Jurkat, Clone E6-1 (cell line): ENCODE measurements at regions not wholly inside any gene's neighbourhood (a gene's known extent, or its start where the extent isn't known, plus 50 kb on each side); places are given as distances from the start of the nearest gene placed in this dataset.
"Not testable (repeated sequence)": the region's sequence is repeated elsewhere in the genome, so short reads cannot be mapped to it uniquely, and the experiment has no call there.

Experiments used
- DNase-seq: peaks from one replicate; pipeline ENCODE4 v3.0.0-alpha.2; 2011; ENCODE audit warnings: low read depth, low spot score
- H3K4me3 ChIP-seq: 2 replicates; pipeline ENCODE4 v1.5.1; 2011; ENCODE audit warnings: mild to moderate bottlenecking, low read length, control low read depth, moderate library complexity

DNA sequence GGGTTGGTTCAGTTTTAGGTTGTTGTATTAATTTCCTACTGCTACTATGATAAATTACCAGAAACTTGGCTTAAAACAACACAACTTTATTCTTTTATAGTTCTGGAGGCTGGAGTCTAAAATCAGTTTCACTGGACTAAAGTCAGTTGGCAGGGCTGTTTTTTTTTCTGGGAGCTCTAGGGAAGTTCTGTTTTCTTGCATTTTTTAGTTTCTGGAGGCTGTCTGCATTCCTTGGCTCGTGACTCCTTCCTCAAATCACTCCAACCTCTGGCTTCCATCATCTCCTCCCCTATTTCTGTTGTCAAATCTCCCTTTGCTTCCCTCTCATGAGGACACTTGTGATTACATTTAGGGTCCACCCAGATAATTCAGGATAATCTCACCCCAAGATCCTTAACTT is 51.3 kb upstream of the SUB1 start:
- no peak overlapping the region for H3K4me3 ChIP-seq
- DNase-seq, result no peak

DNA sequence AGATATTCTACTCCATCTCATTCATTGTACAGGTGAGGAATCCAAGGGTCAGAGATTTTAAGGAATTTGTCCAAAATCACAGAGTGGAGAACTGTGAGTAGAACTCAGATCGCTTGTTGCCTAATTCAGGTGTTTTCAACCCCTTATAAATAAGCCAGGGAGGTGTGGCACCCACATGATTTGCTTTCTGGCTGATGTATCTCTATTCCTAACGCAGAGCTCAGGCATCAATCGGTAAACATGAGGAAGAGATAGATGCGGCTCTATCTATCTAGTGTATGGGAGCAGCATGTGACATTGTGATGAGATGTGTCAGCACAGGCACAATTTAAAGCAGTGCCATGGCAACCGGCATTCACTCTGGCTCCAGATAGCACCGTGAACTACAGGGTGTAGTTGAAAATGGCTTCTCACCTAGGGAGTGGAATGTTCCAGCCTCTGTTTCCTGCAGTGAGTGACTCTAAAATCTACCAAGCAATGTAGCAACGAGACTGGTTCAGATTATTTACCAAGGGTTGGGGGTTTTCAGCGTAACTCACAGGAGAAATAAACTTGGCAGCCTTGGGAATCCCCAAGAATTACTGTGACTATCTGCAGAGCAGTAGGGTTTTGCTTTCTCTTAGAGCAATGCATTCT is 53.4 kb upstream of the SUB1 start:
- peak; percentile 32 for DNase-seq
- peak overlapping the region; percentile 52 for H3K4me3 ChIP-seq

DNA sequence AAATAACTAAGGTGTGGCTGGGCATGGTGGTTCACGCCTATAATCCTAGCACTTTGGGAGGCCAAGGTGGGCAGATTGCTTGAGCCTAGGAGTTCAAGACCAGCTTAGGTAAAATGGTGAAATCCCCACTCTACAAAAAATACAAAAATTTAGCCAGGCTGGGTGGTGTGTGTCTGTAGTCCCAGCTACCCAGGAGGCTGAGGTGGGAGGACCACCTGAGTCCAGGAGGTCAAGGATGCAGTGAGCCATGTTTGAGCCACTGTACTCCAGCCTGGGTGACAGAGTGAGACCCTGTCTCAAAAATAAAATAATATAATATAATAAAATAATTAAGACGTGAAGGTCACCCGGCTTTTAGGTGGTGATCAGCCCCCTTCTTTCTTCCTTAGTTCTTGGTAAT is 58.0 kb upstream of the SUB1 start:
- H3K4me3 ChIP-seq, DNase-seq: not testable (repeated sequence)

DNA sequence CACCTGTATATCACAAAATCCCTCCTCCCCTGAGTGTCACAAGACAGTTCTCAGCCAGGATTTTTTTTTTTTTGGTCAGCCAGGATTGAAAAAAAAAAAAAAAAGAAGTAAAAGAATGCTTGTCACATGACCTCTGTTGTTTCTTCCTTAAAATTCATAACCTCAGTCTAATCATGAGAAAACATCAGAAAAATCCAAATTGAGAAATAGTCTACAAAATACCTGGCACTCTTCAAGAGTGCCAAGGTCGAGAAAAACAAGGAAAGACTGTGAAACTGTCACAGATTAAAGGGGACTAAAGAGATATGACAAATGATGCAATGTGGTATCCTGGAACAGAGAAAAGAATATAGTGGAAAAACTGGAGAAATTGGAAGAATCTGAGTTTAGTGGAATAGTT is 58.5 kb upstream of the SUB1 start:
- DNase-seq, result no peak
- no peak overlapping the region for H3K4me3 ChIP-seq

DNA sequence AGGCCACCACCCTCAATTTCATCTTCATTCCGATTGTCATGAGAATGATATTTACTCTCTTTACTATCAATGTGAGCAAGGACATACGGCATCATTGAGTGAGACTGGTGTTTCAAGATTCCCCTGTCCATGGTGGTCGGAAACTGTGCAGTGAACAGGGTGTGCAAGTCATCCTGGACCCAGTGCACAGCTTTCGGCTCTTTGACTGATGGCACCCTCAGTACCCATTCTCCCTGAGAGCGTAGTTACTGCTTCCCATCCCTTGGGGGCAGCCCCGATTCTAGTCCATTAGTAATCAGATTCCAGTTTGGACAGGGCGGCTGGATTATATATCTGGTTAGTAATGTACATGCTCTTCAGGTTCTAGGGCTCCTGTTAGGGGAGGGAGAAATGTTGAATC is 61.7 kb upstream of the SUB1 start:
- DNase-seq, result no peak
- no peak overlapping the region for H3K4me3 ChIP-seq

DNA sequence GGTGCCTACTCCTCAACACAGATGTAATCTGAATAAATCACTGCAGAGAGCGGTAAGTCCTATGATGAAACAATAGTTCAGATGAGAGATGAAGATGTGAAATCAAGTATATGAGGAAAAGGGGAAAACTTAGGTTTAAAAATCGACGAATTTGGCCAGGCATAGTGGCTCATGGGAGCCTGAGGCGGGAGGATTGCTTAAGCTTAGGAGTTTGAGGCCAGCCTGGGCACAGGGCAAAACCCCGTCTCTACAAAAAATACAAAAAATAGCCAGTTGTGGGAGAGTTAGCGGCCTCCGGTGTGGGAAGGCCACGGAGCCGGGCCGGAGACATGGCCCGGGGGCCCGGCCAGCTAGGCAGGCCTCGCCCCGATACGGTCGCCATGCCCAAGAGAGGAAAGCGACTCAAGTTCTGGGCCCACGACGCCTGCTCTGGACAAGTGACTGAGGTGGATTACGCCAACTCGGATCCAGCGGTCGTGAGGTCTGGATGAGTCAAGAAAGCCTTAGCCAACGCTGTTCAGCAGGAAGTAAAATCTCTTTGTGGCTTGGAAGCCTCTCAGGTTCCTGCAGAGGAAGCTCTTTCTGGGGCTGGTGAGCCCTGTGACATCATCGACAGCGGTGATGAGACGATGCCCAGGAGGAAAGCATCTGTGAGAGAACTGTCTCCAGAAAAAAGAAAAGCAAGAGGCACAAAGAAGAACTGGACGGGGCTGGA is 62.8 kb upstream of the SUB1 start:
- no peak overlapping the region for H3K4me3 ChIP-seq
- DNase-seq, result no peak

DNA sequence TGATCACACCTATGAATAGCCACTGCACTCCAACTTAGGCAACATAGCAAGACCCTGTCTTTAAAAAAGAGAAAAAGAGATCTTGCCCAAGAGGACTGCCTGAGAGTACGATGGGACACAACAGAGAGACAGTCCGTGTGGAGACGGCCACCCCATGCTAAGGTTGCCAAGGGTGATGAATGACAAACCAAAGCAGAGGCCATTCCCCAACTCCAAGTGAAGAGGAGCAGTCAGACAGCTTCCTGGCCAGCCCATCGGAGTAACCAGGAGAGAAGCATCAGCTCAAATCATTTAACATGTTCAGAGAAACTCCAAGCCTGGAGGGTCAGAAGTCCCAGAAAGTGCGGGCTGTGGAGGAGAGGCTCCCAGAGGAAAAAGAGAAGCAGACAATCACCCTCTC is 63.9 kb upstream of the SUB1 start:
- DNase-seq, result no peak
- H3K4me3 ChIP-seq, result no peak overlapping the region

DNA sequence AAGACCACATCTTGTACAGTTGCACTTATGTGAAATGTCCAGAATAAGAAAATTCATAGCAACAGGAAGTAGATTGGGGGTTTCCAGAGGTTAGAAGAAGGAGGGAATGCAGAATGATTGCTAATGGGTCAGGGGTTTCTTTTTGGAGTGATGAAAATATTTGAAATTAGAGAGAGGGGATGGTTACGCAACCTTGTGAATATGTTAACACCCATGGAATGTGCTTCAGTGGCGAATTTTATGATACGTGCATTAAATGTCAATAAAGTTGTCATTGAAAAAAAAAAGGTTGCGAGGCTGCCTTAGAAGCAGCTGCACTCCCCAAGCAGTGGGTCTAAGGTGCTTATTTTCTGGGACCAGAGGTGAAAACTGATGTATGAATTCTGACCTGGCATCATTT is 64.4 kb upstream of the SUB1 start:
- no peak for DNase-seq
- no peak overlapping the region for H3K4me3 ChIP-seq

DNA sequence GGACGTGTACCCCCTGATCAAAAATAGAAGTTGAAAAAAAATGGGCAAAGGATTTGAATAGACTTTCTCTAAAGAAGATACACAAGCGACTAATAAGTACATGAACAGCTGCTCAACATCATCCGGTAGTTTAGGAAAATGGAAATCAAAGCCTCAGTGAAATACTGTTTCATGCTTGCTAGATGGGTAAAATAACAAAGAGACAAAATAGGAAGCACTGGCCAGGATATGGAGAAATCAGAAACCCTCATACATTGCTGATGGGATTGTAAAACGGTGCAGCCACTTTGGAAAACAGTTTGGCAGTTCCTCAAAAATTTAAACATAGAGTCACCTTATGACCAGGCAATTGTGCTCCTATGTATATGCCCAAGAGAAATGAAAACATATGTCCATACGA is 65.0 kb upstream of the SUB1 start:
- DNase-seq, result no peak
- H3K4me3 ChIP-seq, result no peak overlapping the region

DNA sequence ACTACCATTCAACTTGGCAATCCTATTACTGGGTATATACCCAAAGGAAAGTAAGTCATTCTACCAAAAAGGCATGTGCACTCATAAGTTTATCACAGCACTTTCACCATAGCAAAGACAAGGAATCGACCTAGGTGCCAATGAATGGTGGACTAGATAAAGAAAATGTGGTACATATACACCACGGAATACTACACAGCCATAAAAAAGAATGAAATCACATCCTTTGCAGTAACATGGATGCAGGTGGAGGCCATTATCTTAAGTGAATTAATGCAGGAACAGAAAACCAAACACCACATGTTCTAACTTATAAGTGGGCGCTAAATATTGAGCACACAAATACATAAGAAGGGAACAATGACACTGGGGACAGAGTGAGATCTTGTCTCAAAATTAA is 65.8 kb upstream of the SUB1 start:
- DNase-seq, result no peak
- H3K4me3 ChIP-seq, result no peak overlapping the region

DNA sequence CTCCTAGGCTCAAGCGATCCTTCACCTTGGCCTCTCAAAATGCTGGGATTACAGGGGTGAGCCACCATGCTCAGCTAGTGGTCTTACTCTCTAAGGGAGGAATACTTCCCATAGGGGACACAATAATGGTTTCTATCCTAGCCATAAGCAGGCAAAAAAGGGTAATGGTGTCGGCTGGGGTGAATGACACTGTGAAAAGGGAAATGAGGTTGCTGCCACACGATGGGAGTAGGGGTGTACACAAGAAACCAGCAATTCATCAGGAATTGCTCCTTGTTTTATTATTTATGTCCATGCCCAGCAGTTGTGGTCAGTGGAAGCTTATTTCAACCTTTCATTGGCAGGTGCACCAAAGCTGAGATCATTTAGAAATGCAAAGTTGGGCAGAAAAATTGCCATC is 70.3 kb upstream of the ZFR start:
- H3K4me3 ChIP-seq, result no peak overlapping the region
- DNase-seq, result no peak

DNA sequence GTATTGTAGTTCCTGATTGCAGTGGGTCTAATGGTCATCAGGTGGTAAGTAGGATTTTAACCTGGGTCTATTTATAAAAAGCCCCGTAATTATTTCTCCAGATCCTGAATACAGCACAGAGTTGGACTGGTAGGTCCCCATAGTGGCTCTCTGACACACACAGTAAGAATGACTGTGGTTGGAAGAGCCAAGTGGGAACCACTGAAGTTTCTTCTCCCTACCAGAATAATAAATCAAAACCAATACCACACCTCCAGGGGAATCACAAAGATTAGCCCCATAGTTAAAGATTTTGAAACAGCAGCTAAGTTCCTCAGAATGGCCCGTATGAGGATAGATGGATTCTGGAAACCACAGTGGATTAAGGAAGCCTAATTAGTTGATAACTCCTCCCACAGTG is 68.4 kb upstream of the ZFR start:
- DNase-seq, result no peak

DNA sequence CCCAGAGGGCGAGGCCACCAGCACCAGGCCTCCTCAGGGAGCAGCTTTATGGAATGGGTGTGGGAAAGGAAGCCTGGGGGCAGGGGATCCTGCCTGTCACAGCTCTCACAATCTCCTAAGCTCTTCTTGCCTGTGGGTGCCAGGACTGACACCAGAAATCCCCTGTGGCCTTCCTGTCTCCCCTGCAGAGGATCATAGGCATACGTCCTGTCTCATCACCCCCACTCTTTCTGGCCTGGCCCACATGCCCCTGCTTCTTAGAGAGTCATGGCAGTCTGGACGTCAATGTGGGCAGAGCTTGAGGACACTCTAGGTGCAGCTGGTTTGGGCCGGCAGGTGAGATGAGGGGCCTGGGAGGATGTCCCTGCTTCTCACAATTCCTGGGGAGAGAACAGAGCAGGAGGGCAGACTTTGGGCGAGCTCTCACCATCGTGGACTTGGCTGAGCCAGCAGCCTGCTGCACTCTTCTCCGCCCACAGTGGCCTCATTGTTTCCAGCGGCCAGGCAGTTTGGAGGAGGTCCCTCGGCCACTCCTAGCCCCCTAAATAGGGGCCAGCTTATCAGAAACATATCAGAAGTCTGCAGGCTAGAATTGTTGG is 67.3 kb upstream of the ZFR start:
- DNase-seq, result peak; percentile 65
- no peak overlapping the region for H3K4me3 ChIP-seq

More for the DNA sequence above, 68.4 kb upstream of the ZFR start:
- no peak overlapping the region for H3K4me3 ChIP-seq

DNA sequence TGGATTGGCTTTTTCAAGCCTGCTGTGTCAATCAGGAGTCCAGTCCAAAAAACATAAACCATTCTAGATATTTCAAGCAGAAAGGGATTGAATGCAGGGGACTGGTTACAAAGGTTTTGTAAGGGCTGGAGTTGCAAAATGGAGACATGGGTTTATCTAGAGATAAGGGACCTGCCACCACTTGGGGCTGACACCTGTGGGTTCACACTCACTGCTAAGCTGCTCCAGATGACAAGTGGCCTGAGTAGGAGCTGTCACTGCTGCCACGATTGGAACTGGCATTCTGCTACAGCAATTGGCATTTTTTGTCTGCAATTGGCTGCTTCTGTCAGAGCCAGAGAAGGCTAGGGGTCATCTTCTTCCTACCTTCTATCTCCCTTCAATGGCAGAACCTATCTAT is 66.3 kb upstream of the ZFR start:
- DNase-seq, result peak; percentile 48
- H3K4me3 ChIP-seq, result no peak overlapping the region

DNA sequence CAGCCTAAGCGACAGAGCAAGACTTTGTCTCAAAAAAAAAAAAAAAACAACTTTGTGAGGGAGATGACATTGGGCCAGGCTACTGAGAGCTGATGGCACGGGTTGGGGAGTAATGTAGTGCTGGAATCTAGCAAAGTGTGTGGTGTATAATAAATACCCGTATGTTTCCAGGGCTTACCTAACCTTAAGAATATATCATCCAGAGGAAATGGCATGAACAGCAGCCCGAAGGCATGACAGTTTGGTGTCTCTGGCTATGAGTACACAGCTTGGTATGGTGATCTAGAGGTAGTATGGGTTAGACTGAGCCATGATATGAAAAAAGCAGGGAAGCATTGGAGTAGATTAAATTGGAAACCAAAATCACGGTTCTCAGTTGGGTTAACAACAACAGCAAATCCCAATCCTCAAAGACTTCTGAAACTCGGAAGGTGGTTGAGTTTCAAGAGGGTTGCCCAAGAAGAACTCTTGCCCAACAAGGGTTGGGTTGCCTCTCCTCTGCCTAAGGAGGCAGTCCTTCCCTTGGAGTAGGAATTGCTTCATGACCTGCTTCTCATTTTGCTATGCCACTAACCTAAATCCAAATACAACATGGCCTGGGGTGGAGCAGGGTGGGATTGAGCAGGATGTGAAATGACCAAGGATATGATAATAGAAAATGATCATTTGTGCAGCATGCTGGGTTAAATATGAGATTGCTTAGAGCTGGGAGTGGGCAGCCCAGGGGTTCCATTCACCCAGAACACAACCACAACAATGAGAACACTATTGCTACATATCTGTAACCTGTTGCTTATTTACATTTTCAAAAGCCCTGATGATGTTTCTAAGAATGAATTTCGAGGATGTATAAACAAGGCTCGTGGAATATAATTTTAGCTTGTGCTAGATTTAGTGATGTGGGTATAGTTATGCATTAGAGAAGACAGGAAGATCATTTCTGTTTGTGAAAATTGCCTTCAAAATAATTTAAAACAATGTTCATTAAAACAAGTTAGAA is 64.6 kb upstream of the ZFR start:
- H3K4me3 ChIP-seq, result no peak overlapping the region
- no peak for DNase-seq

DNA sequence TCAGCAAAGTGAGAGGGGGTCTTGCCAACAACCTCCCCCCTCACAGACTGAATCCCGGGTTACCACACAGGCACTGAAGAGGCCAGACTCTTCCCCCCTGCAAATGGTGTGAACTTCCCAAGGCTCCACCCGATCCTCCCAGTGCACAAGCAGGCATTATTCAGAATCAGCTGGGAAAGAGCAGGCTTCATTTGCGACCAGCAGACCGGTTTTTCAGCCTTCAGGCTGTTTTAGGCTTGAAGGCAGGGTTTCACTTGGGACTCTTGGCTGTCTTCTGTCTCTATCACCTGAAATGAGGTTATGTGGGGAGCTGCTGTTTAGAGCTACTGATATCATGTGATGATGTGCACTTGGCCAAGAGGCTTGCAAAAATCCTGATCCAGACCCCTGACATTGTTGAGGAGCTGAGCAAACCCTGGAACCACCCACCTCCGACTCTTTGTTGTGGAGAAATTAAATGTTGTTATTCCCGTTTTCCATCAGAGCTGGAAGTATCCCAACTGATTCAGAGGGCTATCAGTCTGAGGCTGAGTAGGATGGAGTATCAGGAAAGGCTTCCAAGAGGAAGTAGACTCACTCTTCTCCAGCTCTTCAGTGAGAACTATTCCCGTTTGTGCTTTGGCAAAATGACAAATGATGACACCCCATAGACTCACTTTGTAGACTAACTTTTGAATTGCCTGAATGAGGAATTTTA is 63.3 kb upstream of the ZFR start:
- no peak for DNase-seq
- no peak overlapping the region for H3K4me3 ChIP-seq

DNA sequence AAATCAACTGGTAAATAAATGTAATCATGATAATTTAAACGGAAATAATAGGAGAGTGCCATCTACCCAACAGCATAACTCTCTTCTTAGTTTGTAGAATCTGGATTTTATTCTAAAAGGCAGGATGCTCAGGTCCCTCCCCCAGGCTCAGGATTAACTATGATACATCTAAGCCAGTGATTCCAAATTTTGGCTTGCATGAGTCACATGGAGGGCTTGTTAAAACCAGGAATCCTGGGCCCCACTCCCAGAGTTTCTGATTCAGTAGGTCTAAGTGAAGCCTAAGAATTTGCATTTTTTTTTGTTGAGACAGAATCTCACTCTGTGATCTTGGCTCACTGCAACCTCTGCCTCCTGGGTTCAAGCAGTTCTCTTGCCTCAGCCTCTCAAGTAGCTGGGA is 62.3 kb upstream of the ZFR start:
- no peak for DNase-seq

DNA sequence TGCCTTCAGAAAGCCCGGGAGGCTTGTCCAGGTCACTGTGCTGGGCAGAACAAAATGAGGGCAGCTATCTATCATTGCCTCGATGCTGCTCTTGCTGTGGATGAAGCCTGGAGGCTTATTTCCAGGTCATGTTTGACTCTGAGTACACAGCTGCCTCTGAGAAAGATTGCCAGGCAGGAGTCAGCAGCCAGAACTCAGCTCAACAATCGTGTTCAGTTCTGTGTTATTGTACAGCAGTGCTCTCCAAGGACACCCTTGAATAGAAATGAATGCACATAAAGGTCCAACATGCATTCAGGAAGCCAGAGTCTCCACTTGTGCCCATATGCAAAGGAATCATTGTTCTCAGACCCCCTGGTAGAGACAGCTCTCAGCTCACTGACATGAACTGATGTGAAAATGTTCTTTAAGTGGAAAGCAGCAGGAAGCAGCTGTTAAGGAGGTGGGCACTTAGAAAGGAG is 61.7 kb upstream of the ZFR start:
- H3K4me3 ChIP-seq, result no peak overlapping the region
- DNase-seq, result no peak

More for the DNA sequence above, 62.3 kb upstream of the ZFR start:
- no peak overlapping the region for H3K4me3 ChIP-seq

DNA sequence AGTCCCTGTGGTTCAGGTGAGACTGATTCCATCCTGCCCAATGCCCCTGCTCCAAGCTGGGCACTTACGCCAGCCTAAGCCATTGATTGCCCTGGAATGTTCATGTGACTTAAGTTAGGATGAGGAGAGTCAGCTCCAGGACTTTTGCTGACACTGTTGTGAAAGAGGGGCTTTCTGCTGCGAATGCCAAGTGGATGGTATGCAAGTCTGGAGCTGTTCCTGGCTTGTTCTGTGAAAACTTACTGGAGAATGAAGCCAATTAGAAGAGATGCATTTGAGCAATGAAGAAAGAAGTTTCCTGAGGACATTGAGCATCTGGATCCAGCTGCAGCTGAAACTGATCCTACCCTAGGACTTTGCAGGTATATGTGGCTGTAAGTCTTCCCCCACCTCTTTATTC is 61.2 kb upstream of the ZFR start:
- peak overlapping the region; percentile 34 for H3K4me3 ChIP-seq
- no peak for DNase-seq
